K562 (cell line): ENCODE measurements at regions not wholly inside any gene's neighbourhood (a gene's known extent, or its start where the extent isn't known, plus 50 kb on each side); places are given as distances from the start of the nearest gene placed in this dataset.

ENCODE experiments used
- E2F6 ChIP-seq, 2 experiments: IDR thresholded peaks; 2 replicates each; pipeline ENCODE4 v1.6.1; 2011; ENCODE audit warnings: borderline replicate concordance in 1 of 2, control low read depth in 1 of 2, low read depth in 1 of 2, low read length in 1 of 2, mild to moderate bottlenecking in 1 of 2, mixed read lengths in 1 of 2, moderate library complexity in 1 of 2; ENCODE audit not compliant: insufficient read depth in 1 of 2, insufficient read length in 1 of 2, poor library complexity in 1 of 2, severe bottlenecking in 1 of 2; ENCODE audit errors: extremely low read depth in 1 of 2
- REST ChIP-seq, 2 experiments: fragments of 450-650 bp; formaldehyde crosslinking in 1 of 2; IDR thresholded peaks; 2 replicates each; pipeline versions ENCODE4 v1.4.0 to v1.6.1; 2014 to 2020; ENCODE audit warnings: mild to moderate bottlenecking in 2 of 2, borderline replicate concordance in 1 of 2, low read depth in 1 of 2
- ZMIZ1 ChIP-seq, 2 experiments: fragments of 150-350 bp in 1 of 2; IDR thresholded peaks; 2 replicates each; pipeline ENCODE4 v1.6.1; 2012 to 2016; ENCODE audit warnings: low read depth in 2 of 2, low read length in 2 of 2, mild to moderate bottlenecking in 1 of 2, moderate library complexity in 1 of 2

GRCh38 chr3:106969596-106969995 is 407.6 kb upstream of the CCDC54 start (continued):
- TF ChIP-seq E2F6 (IDR thresholded peaks at IDR 0.05; ENCODE audit: borderline replicate concordance in 1 of 2, extremely low read depth in 1 of 2, insufficient read depth in 1 of 2, insufficient read length in 1 of 2, low read depth in 1 of 2, low read length in 1 of 2, poor library complexity in 1 of 2, severe bottlenecking in 1 of 2) (no peak), ZMIZ1 (IDR thresholded peaks at IDR 0.05; ENCODE audit: low read depth in 2 of 2, low read length in 2 of 2) (no peak), REST (IDR thresholded peaks at IDR 0.05; ENCODE audit: borderline replicate concordance) (no peak), REST (CRISPR knock-in tag; IDR thresholded peaks at IDR 0.05; ENCODE audit: low read depth) (no peak)
- TF ChIP-seq, all 486 proteins: peak for 0
